ENCODE measurements at regions not wholly inside any gene's neighbourhood (a gene's known extent, or its start where the extent isn't known, plus 50 kb on each side); places are given as distances from the start of the nearest gene placed in this dataset.
"Not testable (repeated sequence)": the region's sequence is repeated elsewhere in the genome, so short reads cannot be mapped to it uniquely, and the experiment has no call there.

- Histone ChIP-seq H3K9ac (ENCODE audit: low read depth, low read length) (no peak overlapping the region), H3K9me3 (ENCODE audit: control insufficient read depth, insufficient read depth, low read length) (no peaks in the 10 kb centered on the region), H3K4me1 (ENCODE audit: insufficient read depth, low read length) (no peaks in the 10 kb centered on the region), H3K36me3 (ENCODE audit: insufficient read depth, low read length) (no peaks in the 10 kb centered on the region)
Measured at GRCh38 chr3:163776743-163777142, 1301.6 kb downstream of the SI start.

- Histone ChIP-seq H3K36me3 (ENCODE audit: insufficient read depth, low read length) (no peaks in the 10 kb centered on the region), H3K4me1 (ENCODE audit: insufficient read depth, low read length) (no peaks in the 10 kb centered on the region), H3K9me3 (ENCODE audit: control insufficient read depth, insufficient read depth, low read length) (no peaks in the 10 kb centered on the region), H3K9ac (ENCODE audit: low read depth, low read length) (no peak overlapping the region)
Measured at GRCh38 chr3:163773136-163773535, 1305.2 kb downstream of the SI start.

GRCh38 chr3:163768048-163768447 is 1310.2 kb downstream of the SI start:
- H3K9ac ChIP-seq (ENCODE audit: low read depth, low read length): no peak overlapping the region
- H3K9me3 ChIP-seq (ENCODE audit: control insufficient read depth, insufficient read depth, low read length): no peaks in the 10 kb centered on the region
- no peaks in the 10 kb centered on the region for H3K36me3 ChIP-seq (ENCODE audit: insufficient read depth, low read length)
- no peaks in the 10 kb centered on the region for H3K4me1 ChIP-seq (ENCODE audit: insufficient read depth, low read length)

GRCh38 chr3:163766112-163766511 is 1312.2 kb downstream of the SI start:
- no peaks in the 10 kb centered on the region for H3K36me3 ChIP-seq (ENCODE audit: insufficient read depth, low read length)
- no peaks in the 10 kb centered on the region for H3K9me3 ChIP-seq (ENCODE audit: control insufficient read depth, insufficient read depth, low read length)
- H3K9ac ChIP-seq (ENCODE audit: low read depth, low read length): no peak overlapping the region
- H3K4me1 ChIP-seq (ENCODE audit: insufficient read depth, low read length): no peaks in the 10 kb centered on the region

GRCh38 chr3:163753033-163753432 is 1325.3 kb downstream of the SI start:
- 0 out of 2 replicates have a peak, but pooled peaks cover 6% of the 10 kb centered on the region for H3K9me3 ChIP-seq (ENCODE audit: control insufficient read depth, insufficient read depth, low read length)
- no peak overlapping the region for H3K9ac ChIP-seq (ENCODE audit: low read depth, low read length)
- no peaks in the 10 kb centered on the region for H3K36me3 ChIP-seq (ENCODE audit: insufficient read depth, low read length)
- H3K4me1 ChIP-seq (ENCODE audit: insufficient read depth, low read length): no peaks in the 10 kb centered on the region

GRCh38 chr3:163745204-163745603 is 1333.1 kb downstream of the SI start:
- Histone ChIP-seq H3K9me3 (ENCODE audit: control insufficient read depth, insufficient read depth, low read length) (peaks cover 3% of the 10 kb centered on the region; the same call in 1 of the 2 replicates), H3K4me1 (ENCODE audit: insufficient read depth, low read length) (no peaks in the 10 kb centered on the region), H3K9ac (ENCODE audit: low read depth, low read length) (no peak overlapping the region), H3K36me3 (ENCODE audit: insufficient read depth, low read length) (no peaks in the 10 kb centered on the region; the same call in 1 of the 2 replicates)

GRCh38 chr3:163735394-163735793 is 1342.9 kb downstream of the SI start:
- H3K36me3 ChIP-seq (ENCODE audit: insufficient read depth, low read length): no peaks in the 10 kb centered on the region
- H3K9me3 ChIP-seq (ENCODE audit: control insufficient read depth, insufficient read depth, low read length): no peaks in the 10 kb centered on the region
- H3K4me1 ChIP-seq (ENCODE audit: insufficient read depth, low read length): no peaks in the 10 kb centered on the region
- H3K9ac ChIP-seq (ENCODE audit: low read depth, low read length): no peak overlapping the region

- H3K9ac ChIP-seq (ENCODE audit: low read depth, low read length): no peak overlapping the region
- H3K4me1 ChIP-seq (ENCODE audit: insufficient read depth, low read length): no peaks in the 10 kb centered on the region
- no peaks in the 10 kb centered on the region for H3K36me3 ChIP-seq (ENCODE audit: insufficient read depth, low read length)
- H3K9me3 ChIP-seq (ENCODE audit: control insufficient read depth, insufficient read depth, low read length): no peaks in the 10 kb centered on the region
Measured at GRCh38 chr3:163730684-163731083, 1347.6 kb downstream of the SI start.

- Histone ChIP-seq H3K9me3 (ENCODE audit: control insufficient read depth, insufficient read depth, low read length) (peaks cover 8% of the 10 kb centered on the region), H3K4me1 (ENCODE audit: insufficient read depth, low read length) (peaks cover 5% of the 10 kb centered on the region), H3K9ac (ENCODE audit: low read depth, low read length) (no peak overlapping the region), H3K36me3 (ENCODE audit: insufficient read depth, low read length) (no peaks in the 10 kb centered on the region)
Measured at GRCh38 chr3:163726125-163726524, 1352.2 kb downstream of the SI start.

- H3K4me1 ChIP-seq (ENCODE audit: insufficient read depth, low read length): peaks cover 5% of the 10 kb centered on the region
- peaks cover 9% of the 10 kb centered on the region for H3K9me3 ChIP-seq (ENCODE audit: control insufficient read depth, insufficient read depth, low read length)
- no peak overlapping the region for H3K9ac ChIP-seq (ENCODE audit: low read depth, low read length)
- no peaks in the 10 kb centered on the region for H3K36me3 ChIP-seq (ENCODE audit: insufficient read depth, low read length)
Measured at GRCh38 chr3:163722405-163722804, 1355.9 kb downstream of the SI start.

GRCh38 chr3:163721596-163721995 is 1356.7 kb downstream of the SI start:
- H3K9me3 ChIP-seq (ENCODE audit: control insufficient read depth, insufficient read depth, low read length): peaks cover 9% of the 10 kb centered on the region
- H3K4me1 ChIP-seq (ENCODE audit: insufficient read depth, low read length): peaks cover 5% of the 10 kb centered on the region
- H3K36me3 ChIP-seq (ENCODE audit: insufficient read depth, low read length): no peaks in the 10 kb centered on the region
- peak overlapping the region; percentile 22; the same call in 1 of the 2 replicates for H3K9ac ChIP-seq (ENCODE audit: low read depth, low read length)

GRCh38 chr3:163717377-163717776 is 1360.9 kb downstream of the SI start:
- Histone ChIP-seq H3K36me3 (ENCODE audit: insufficient read depth, low read length) (no peaks in the 10 kb centered on the region), H3K9ac (ENCODE audit: low read depth, low read length) (no peak overlapping the region), H3K4me1 (ENCODE audit: insufficient read depth, low read length) (peaks cover 5% of the 10 kb centered on the region), H3K9me3 (ENCODE audit: control insufficient read depth, insufficient read depth, low read length) (peaks cover 9% of the 10 kb centered on the region)

GRCh38 chr3:163708428-163708827 is 1369.9 kb downstream of the SI start:
- Histone ChIP-seq H3K4me1 (ENCODE audit: insufficient read depth, low read length) (no peaks in the 10 kb centered on the region), H3K36me3 (ENCODE audit: insufficient read depth, low read length) (no peaks in the 10 kb centered on the region), H3K9ac (ENCODE audit: low read depth, low read length) (no peak overlapping the region), H3K9me3 (ENCODE audit: control insufficient read depth, insufficient read depth, low read length) (no peaks in the 10 kb centered on the region)

- H3K4me1 ChIP-seq (ENCODE audit: insufficient read depth, low read length): no peaks in the 10 kb centered on the region
- no peak overlapping the region for H3K9ac ChIP-seq (ENCODE audit: low read depth, low read length)
- H3K36me3 ChIP-seq (ENCODE audit: insufficient read depth, low read length): no peaks in the 10 kb centered on the region
- H3K9me3 ChIP-seq (ENCODE audit: control insufficient read depth, insufficient read depth, low read length): no peaks in the 10 kb centered on the region
Measured at GRCh38 chr3:163707659-163708058, 1370.6 kb downstream of the SI start.

GRCh38 chr3:163698221-163698620 is 1380.1 kb downstream of the SI start:
- not testable (repeated sequence) for H3K9me3 ChIP-seq (ENCODE audit: control insufficient read depth, insufficient read depth, low read length); H3K36me3 ChIP-seq (ENCODE audit: insufficient read depth, low read length); H3K9ac ChIP-seq (ENCODE audit: low read depth, low read length)

GRCh38 chr3:163692494-163692893 is 1385.8 kb downstream of the SI start:
- H3K9ac ChIP-seq (ENCODE audit: low read depth, low read length): no peak overlapping the region
- H3K36me3 ChIP-seq (ENCODE audit: insufficient read depth, low read length): no peaks in the 10 kb centered on the region
- H3K9me3 ChIP-seq (ENCODE audit: control insufficient read depth, insufficient read depth, low read length): peaks cover 9% of the 10 kb centered on the region
- no peaks in the 10 kb centered on the region for H3K4me1 ChIP-seq (ENCODE audit: insufficient read depth, low read length)

More at GRCh38 chr3:163698221-163698620, 1380.1 kb downstream of the SI start:
- H3K4me1 ChIP-seq (ENCODE audit: insufficient read depth, low read length): not testable (repeated sequence)
